Central memory CD8-positive, alpha-beta T cell (primary cell): ENCODE measurements at regions not wholly inside any gene's neighbourhood (a gene's known extent, or its start where the extent isn't known, plus 50 kb on each side); places are given as distances from the start of the nearest gene placed in this dataset.

ENCODE experiments used
- ATAC-seq: fragments of 150-1000 bp; cut with Tn5 transposase; replicated peaks from 2 replicates; pipeline ENCODE4 v1.10.0; 2022; ENCODE audit warnings: mild to moderate bottlenecking, moderate FRiP score, moderate number of reproducible peaks; ENCODE audit not compliant: poor library complexity, severe bottlenecking; ENCODE audit errors: extremely low read depth
- DNase-seq, 2 donors: peaks; one replicate each; pipeline ENCODE4 v3.0.0; 2021; ENCODE audit warnings: low spot score in 2 of 2
- H3K27ac Mint-ChIP-seq: one replicate; pipeline ENCODE4 v1.8.0; 2022; ENCODE audit warnings: low read depth, mild to moderate bottlenecking, moderate library complexity, mixed read lengths
- H3K27me3 Mint-ChIP-seq: one replicate; pipeline ENCODE4 v1.8.0; 2022; ENCODE audit warnings: mixed read lengths
- H3K36me3 Mint-ChIP-seq: one replicate; pipeline ENCODE4 v1.8.0; 2022; ENCODE audit warnings: mild to moderate bottlenecking, moderate library complexity, mixed read lengths; ENCODE audit not compliant: insufficient read depth
- H3K4me1 Mint-ChIP-seq: one replicate; pipeline ENCODE4 v1.8.0; 2022; ENCODE audit warnings: mixed read lengths
- H3K4me3 Mint-ChIP-seq: one replicate; pipeline ENCODE4 v1.8.0; 2022; ENCODE audit warnings: mild to moderate bottlenecking, moderate library complexity, mixed read lengths
- H3K9me3 Mint-ChIP-seq: one replicate; pipeline ENCODE4 v1.8.0; 2022; ENCODE audit warnings: mixed read lengths

DNA sequence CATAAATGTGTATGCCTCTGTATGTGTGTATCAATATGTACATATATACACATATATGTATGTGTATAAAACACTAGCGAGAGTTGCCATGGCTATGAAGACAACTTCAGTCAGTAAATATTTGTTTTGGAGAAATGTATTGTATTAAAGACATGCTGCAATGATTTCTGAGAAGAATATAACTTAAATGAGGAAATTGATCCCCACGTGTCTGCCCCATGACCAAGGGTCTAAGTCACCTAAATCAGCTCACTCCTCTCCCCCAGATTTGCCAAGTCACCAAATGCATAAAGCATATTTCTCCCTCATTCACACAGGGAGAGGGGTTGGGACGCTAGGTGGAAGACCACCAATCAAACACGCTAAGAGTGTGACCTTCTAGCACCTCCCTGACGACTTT lies 58.3 kb upstream of the LYST start:
- H3K9me3 Mint-ChIP-seq, result no peaks in the 10 kb centered on the region
- ATAC-seq (no peak), DNase-seq (no peak)
- no peak overlapping the region for H3K27ac Mint-ChIP-seq
- H3K4me1 Mint-ChIP-seq, result peaks cover 20% of the 10 kb centered on the region
- no peaks in the 10 kb centered on the region for H3K27me3 Mint-ChIP-seq
- H3K4me3 Mint-ChIP-seq, result no peak overlapping the region
- H3K36me3 Mint-ChIP-seq, result no peaks in the 10 kb centered on the region

DNA sequence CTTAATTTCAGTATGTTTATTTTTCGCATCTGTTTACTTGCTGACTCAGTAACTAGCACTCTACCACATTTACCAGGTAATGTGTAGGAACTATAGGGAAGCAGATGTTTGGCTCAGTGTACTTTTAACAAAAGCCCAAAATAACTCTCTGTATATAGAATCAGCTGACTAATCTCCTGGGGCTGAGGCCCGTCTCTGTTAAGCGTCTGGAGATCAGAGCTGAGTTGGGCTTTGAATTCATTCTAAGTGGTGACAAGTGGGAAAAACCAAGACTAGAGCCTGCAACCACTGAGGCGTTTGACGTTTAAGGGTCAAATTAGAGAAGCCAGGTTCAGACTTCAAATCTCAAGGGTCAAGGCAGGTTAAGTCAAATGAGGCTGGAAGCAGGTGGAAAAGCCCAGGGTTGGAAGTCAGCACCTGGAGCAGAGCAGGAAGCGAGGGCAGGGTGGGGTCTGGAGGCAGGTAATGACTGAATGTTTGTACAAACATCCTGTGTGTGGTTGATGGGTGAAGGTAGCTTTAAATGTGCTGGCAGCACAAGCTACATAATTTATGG lies 56.8 kb upstream of the LYST start:
- Mint-ChIP-seq H3K27me3 (no peaks in the 10 kb centered on the region), H3K36me3 (no peaks in the 10 kb centered on the region), H3K4me3 (peak overlapping the region; percentile 40), H3K9me3 (no peaks in the 10 kb centered on the region), H3K4me1 (peaks cover 20% of the 10 kb centered on the region), H3K27ac (peak overlapping the region; percentile 91)
- DNase-seq (no peak), ATAC-seq (peak; percentile 82)

DNA sequence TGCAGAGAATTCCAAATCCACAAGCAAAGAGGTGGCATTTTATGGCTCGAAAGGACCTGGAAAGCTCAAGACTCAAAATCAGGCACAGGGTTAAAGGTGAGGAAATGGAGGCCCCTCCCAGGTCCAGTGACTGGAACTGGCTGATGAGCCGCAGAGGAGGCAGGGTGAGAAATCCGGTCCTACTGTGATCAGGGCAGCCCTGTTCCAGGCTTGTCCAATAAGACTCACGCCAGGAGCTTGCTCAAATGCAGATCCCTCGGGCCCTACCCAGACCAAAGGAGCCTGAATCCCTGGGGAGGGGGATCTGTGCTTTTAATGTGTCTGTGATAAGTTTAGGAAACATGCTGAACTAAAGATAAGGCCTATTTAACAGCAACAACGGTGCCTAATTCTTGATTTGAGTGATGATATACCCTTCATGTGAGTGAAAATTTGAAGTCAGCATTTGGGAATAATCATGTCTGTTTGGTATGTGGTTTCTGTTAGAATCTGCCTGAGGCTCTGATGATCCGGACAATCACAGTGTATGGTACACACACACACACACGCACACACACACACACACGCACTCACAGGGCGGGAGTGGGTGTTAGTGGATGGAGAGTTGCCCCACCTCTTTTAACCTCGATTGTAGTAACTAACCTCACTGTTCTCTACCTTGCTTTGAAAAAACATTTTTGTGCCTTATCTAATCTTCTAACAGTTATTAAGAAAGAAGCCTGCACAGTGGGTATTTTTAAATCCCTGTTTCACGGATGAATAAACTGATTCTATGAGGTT lies 54.1 kb upstream of the LYST start:
- Mint-ChIP-seq H3K4me1 (peaks cover 28% of the 10 kb centered on the region), H3K4me3 (no peak overlapping the region), H3K27ac (no peak overlapping the region), H3K27me3 (no peaks in the 10 kb centered on the region), H3K36me3 (no peaks in the 10 kb centered on the region), H3K9me3 (no peaks in the 10 kb centered on the region)
- DNase-seq, result no peak
- ATAC-seq, result no peak

DNA sequence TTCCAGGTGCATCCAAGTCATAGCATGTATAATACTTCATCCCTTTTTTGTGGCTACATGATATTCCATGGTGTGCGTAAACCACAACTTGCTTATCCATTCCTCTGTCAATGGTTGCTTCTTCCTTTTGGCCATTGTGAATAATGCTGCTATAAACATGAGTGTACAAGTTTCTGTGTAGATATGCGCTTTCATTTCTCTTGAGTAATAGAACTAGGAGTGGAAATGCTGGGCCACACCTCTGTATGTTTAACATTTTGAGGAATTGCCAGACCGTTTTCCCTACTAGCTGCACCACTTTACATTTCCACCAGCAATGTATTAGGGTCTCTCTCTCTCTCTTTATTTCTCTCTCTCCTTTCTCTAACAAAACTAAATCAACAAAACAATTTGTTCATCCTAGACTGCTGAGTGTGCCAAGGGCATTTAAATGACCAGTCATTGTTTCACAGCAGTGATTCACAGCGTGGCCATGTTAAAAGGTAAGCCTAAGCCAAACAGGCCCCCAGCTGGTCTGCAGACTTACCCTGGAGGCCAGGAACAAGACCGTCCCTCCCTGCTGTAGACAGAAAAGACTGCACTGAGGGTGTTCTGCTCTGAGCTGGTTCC lies 53.2 kb upstream of the LYST start:
- no peak for DNase-seq
- no peak overlapping the region for H3K4me3 Mint-ChIP-seq
- peak overlapping the region; percentile 29 for H3K27ac Mint-ChIP-seq
- no peaks in the 10 kb centered on the region for H3K9me3 Mint-ChIP-seq
- no peak for ATAC-seq
- peaks cover 2% of the 10 kb centered on the region for H3K36me3 Mint-ChIP-seq
- H3K27me3 Mint-ChIP-seq, result no peaks in the 10 kb centered on the region
- H3K4me1 Mint-ChIP-seq, result peaks cover 28% of the 10 kb centered on the region

DNA sequence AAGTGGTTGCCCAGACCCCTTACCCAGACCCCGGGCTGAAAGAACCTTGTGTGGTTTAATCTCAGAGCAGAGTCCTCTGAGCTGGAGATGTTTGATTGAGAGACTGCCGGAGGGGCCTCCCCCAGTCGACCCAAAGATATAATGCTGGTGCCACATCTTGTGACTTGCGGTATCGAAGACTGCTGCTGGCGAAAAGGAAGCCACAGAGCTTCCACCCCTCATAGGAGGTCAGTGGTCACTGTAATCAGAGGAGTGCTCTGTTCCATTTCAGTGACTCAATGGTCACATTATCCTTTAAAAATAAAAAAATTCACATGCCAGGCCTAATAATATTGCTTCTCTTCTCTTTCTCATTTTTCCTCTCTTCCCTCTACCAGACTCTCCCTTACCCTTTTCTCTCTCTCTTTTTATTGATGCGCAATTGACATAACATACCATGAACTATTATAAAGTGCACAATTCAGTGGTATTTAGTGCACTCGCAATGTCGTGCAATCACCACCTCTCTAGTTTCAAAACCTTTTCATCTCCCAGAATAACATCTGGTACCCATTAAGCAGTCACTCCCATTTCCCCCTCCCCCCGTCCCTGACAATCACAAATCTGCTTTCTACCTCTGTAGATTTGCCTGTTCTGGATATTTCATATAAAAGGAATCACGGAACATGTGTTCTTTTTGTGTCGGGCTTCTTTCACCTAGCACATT lies 52.6 kb upstream of the LYST start:
- DNase-seq, result no peak
- Mint-ChIP-seq H3K36me3 (peaks cover 2% of the 10 kb centered on the region), H3K4me1 (peaks cover 27% of the 10 kb centered on the region), H3K27ac (peak overlapping the region; percentile 29), H3K27me3 (no peaks in the 10 kb centered on the region), H3K9me3 (no peaks in the 10 kb centered on the region), H3K4me3 (no peak overlapping the region)
- no peak for ATAC-seq

DNA sequence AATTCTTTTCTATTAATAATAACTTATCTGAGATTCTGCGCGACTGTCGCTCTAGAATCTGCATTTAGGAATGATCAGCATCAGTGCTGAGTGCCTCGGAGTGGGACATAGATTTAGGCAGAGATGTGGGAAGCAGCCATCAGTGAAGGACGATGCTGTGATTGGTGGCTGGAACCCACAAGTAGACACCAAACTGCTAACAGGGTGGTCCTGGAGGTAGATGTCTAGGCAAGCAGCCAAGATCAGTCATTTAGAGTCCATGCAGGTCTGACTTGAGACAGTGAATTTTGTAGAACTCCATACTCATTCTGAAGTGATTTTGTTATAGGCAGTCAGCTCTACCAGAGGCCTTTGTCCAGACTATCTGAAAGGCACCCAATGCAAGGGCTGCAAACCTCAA lies 51.8 kb upstream of the LYST start:
- H3K27ac Mint-ChIP-seq, result no peak overlapping the region
- peaks cover 19% of the 10 kb centered on the region for H3K4me1 Mint-ChIP-seq
- H3K4me3 Mint-ChIP-seq, result no peak overlapping the region
- H3K9me3 Mint-ChIP-seq, result no peaks in the 10 kb centered on the region
- no peak for ATAC-seq
- no peak for DNase-seq
- H3K27me3 Mint-ChIP-seq, result no peaks in the 10 kb centered on the region
- peaks cover 2% of the 10 kb centered on the region for H3K36me3 Mint-ChIP-seq

DNA sequence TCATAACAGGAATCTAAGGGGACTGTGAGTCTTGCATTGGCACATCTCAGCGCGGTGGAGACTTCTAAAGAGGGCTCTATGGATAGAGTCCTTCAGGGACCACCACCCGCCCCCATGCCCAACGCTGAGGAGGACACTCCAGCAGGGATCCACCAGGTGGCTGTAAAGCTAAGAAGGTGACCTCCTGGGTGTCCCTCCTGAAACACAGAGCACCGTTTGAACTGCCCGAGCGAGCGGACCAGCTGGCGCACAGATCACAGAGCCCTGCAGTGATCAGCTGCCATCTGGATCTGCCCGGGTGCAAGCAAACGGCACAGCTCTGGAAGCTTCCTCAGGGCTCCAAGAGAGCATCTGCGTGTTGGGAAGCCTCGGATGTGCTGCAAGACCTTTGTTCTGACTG lies 51.3 kb upstream of the LYST start:
- Mint-ChIP-seq H3K4me3 (no peak overlapping the region), H3K27ac (no peak overlapping the region), H3K36me3 (peaks cover 2% of the 10 kb centered on the region), H3K9me3 (no peaks in the 10 kb centered on the region), H3K27me3 (no peaks in the 10 kb centered on the region), H3K4me1 (peaks cover 15% of the 10 kb centered on the region)
- no peak for DNase-seq
- no peak for ATAC-seq

DNA sequence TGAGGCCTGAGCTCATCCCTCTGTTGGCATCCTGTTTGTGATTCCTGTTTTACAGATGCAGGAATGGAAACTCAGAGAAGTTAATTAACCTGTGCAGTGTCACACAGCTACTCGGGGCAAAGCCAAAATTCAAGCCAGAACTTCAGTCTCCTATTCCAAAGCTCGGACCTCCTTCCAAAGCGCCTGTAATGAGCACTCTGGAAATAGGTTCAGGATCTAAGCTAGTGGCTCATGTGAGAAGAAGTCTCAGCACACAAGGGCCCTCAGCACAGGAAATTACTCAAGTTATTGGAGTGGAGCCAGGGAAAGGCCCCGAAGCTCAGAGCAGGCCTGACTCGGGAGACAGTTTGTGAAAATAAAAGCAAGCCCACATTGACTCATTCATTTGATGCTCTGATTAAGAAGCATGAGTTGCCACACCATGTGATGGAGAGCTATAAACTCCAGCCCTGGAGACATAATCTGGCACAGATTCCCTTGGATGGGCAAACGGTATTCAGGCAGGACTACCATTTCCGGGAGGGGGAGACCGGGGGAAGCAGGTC lies 50.6 kb upstream of the LYST start:
- ATAC-seq, result peak; percentile 94
- H3K9me3 Mint-ChIP-seq, result no peaks in the 10 kb centered on the region
- H3K4me3 Mint-ChIP-seq, result no peak overlapping the region
- peak overlapping the region; percentile 56 for H3K27ac Mint-ChIP-seq
- peaks cover 9% of the 10 kb centered on the region for H3K4me1 Mint-ChIP-seq
- DNase-seq, result peak in 1 of 2 donors; percentile 33
- no peaks in the 10 kb centered on the region for H3K27me3 Mint-ChIP-seq
- peaks cover 2% of the 10 kb centered on the region for H3K36me3 Mint-ChIP-seq
